ENCODE measurements at regions not wholly inside any gene's neighbourhood (a gene's known extent, or its start where the extent isn't known, plus 50 kb on each side); places are given as distances from the start of the nearest gene placed in this dataset.

- no peak overlapping the region for H3K9ac ChIP-seq (ENCODE audit: low read length)
- H3K27me3 ChIP-seq (ENCODE audit: control insufficient read depth, insufficient read depth, low read length), result no peaks in the 10 kb centered on the region
- H3K27ac ChIP-seq (ENCODE audit: low read depth, low read length), result no peak overlapping the region
- no peak overlapping the region for H3K4me3 ChIP-seq (ENCODE audit: low read length)
- no peaks in the 10 kb centered on the region for H3K4me1 ChIP-seq (ENCODE audit: control insufficient read depth, insufficient read depth, low read length)
- H3K36me3 ChIP-seq (ENCODE audit: control insufficient read depth, insufficient read depth, low read length), result no peaks in the 10 kb centered on the region
Measured at GRCh38 chr14:34120185-34120977, 169.5 kb upstream of the EGLN3 start.

GRCh38 chr14:34119107-34119858 is 168.4 kb upstream of the EGLN3 start:
- Histone ChIP-seq H3K9ac (ENCODE audit: low read length) (no peak overlapping the region), H3K4me1 (ENCODE audit: control insufficient read depth, insufficient read depth, low read length) (no peaks in the 10 kb centered on the region), H3K4me3 (ENCODE audit: low read length) (no peak overlapping the region)

DNA sequence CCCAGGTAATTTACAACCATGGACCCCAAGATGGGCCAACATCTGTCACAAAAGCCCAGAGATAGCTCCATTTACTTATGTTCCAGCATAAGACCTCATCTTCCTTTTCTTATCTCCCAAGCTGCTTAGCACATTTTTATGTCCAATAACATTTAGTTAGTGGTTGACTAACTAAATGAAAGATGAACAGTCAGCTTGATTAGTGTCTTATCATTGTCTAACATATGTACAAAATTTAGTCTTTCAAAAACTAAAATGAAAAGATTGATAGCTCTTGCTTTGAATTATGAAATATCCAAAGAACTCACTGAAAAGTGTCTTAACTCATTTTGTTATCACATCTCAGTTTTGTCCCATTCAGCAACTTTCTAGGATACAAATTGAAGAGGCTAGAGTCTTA is 163.1 kb upstream of the EGLN3 start:
- no peak overlapping the region for H3K9ac ChIP-seq (ENCODE audit: low read length)
- no peak overlapping the region for H3K4me3 ChIP-seq (ENCODE audit: low read length)
- no peak overlapping the region for H3K27ac ChIP-seq (ENCODE audit: low read depth, low read length)
- no peaks in the 10 kb centered on the region for H3K27me3 ChIP-seq (ENCODE audit: control insufficient read depth, insufficient read depth, low read length)
- H3K4me1 ChIP-seq (ENCODE audit: control insufficient read depth, insufficient read depth, low read length), result no peaks in the 10 kb centered on the region
- no peaks in the 10 kb centered on the region for H3K36me3 ChIP-seq (ENCODE audit: control insufficient read depth, insufficient read depth, low read length)

More at GRCh38 chr14:34119107-34119858, 168.4 kb upstream of the EGLN3 start:
- H3K27ac ChIP-seq (ENCODE audit: low read depth, low read length), result no peak overlapping the region
- H3K36me3 ChIP-seq (ENCODE audit: control insufficient read depth, insufficient read depth, low read length), result no peaks in the 10 kb centered on the region
- H3K27me3 ChIP-seq (ENCODE audit: control insufficient read depth, insufficient read depth, low read length), result no peaks in the 10 kb centered on the region

DNA sequence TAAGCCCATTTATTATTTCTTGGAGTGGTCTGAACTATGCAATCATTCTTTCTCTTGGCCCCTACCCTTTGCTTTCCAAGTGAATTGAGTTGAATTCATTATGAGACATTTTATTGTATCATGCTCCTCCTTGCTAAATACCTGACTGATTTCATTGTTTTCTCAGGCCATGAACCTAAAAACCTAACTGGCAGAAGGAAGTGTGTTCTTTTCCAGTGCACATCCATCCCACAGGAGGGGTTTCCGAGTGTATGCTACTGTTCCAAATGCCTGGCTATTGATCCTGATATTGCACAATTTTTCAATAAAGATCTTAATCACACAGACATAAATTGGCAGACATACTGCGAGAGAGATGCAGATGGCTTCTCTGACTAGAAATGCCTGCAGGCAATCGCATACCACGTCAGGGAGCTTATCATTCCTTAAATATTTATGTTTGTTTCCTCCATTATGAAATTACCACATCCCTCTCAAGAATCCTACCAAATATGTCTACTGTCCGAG is 162.2 kb upstream of the EGLN3 start:
- H3K27ac ChIP-seq (ENCODE audit: low read depth, low read length), result no peak overlapping the region
- H3K27me3 ChIP-seq (ENCODE audit: control insufficient read depth, insufficient read depth, low read length), result no peaks in the 10 kb centered on the region
- no peak overlapping the region for H3K9ac ChIP-seq (ENCODE audit: low read length)
- H3K4me3 ChIP-seq (ENCODE audit: low read length), result no peak overlapping the region
- no peaks in the 10 kb centered on the region for H3K4me1 ChIP-seq (ENCODE audit: control insufficient read depth, insufficient read depth, low read length)
- no peaks in the 10 kb centered on the region for H3K36me3 ChIP-seq (ENCODE audit: control insufficient read depth, insufficient read depth, low read length)

GRCh38 chr14:34111953-34112352 is 161.1 kb upstream of the EGLN3 start:
- no peaks in the 10 kb centered on the region for H3K36me3 ChIP-seq (ENCODE audit: control insufficient read depth, insufficient read depth, low read length)
- H3K9ac ChIP-seq (ENCODE audit: low read length), result no peak overlapping the region
- no peak overlapping the region for H3K4me3 ChIP-seq (ENCODE audit: low read length)

DNA sequence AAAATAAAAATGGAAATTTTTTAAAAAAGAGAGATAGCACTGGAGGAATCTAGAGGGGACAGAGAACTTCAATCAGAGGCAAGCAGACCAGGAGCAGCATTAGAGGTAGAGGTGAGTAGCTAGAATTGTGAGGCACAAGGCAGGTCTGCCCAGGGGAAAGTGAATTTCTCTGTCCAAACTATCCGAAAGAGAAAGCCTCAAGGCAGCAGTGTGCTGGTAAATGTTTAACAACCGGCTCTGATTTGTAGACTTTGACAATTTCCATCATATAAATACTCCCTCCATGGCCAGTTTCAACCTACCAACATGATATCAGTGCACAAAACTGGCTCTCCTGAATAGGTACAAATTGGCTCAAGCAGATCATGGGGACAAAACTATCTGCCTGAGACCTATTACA is 160.6 kb upstream of the EGLN3 start:
- no peak overlapping the region for H3K27ac ChIP-seq (ENCODE audit: low read depth, low read length)
- H3K4me3 ChIP-seq (ENCODE audit: low read length), result no peak overlapping the region
- H3K36me3 ChIP-seq (ENCODE audit: control insufficient read depth, insufficient read depth, low read length), result no peaks in the 10 kb centered on the region
- no peaks in the 10 kb centered on the region for H3K4me1 ChIP-seq (ENCODE audit: control insufficient read depth, insufficient read depth, low read length)
- H3K27me3 ChIP-seq (ENCODE audit: control insufficient read depth, insufficient read depth, low read length), result no peaks in the 10 kb centered on the region
- no peak overlapping the region for H3K9ac ChIP-seq (ENCODE audit: low read length)

More at GRCh38 chr14:34111953-34112352, 161.1 kb upstream of the EGLN3 start:
- H3K4me1 ChIP-seq (ENCODE audit: control insufficient read depth, insufficient read depth, low read length), result no peaks in the 10 kb centered on the region
- H3K27ac ChIP-seq (ENCODE audit: low read depth, low read length), result no peak overlapping the region
- no peaks in the 10 kb centered on the region for H3K27me3 ChIP-seq (ENCODE audit: control insufficient read depth, insufficient read depth, low read length)

DNA sequence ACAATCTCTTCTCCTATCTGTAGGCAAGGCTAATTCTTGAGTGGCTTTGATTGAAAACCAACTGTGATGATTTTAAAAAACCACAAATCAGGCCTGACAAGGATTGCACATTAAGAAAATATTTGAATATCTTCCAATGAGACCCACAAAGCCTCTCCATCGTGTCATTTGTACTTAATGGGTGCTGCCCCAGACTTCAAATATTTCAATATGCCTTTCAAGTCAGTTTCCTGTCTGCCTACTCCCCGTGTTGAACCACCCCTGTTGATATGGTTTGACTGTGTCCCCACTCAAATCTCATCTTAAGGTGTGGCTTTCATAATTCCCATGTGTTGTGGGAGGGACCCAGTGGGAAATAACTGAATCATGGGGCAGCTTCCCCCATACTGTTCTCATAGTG is 159.7 kb upstream of the EGLN3 start:
- no peaks in the 10 kb centered on the region for H3K36me3 ChIP-seq (ENCODE audit: control insufficient read depth, insufficient read depth, low read length)
- no peak overlapping the region for H3K27ac ChIP-seq (ENCODE audit: low read depth, low read length)
- no peaks in the 10 kb centered on the region for H3K4me1 ChIP-seq (ENCODE audit: control insufficient read depth, insufficient read depth, low read length)
- H3K9ac ChIP-seq (ENCODE audit: low read length), result no peak overlapping the region
- H3K4me3 ChIP-seq (ENCODE audit: low read length), result no peak overlapping the region
- no peaks in the 10 kb centered on the region for H3K27me3 ChIP-seq (ENCODE audit: control insufficient read depth, insufficient read depth, low read length)

GRCh38 chr14:34107441-34107840 is 156.6 kb upstream of the EGLN3 start:
- Histone ChIP-seq H3K9ac (ENCODE audit: low read length) (no peak overlapping the region), H3K27me3 (ENCODE audit: control insufficient read depth, insufficient read depth, low read length) (no peaks in the 10 kb centered on the region), H3K36me3 (ENCODE audit: control insufficient read depth, insufficient read depth, low read length) (no peaks in the 10 kb centered on the region)

GRCh38 chr14:34106310-34106709 is 155.4 kb upstream of the EGLN3 start:
- H3K36me3 ChIP-seq (ENCODE audit: control insufficient read depth, insufficient read depth, low read length), result no peaks in the 10 kb centered on the region
- no peak overlapping the region for H3K4me3 ChIP-seq (ENCODE audit: low read length)
- H3K4me1 ChIP-seq (ENCODE audit: control insufficient read depth, insufficient read depth, low read length), result no peaks in the 10 kb centered on the region
- H3K27me3 ChIP-seq (ENCODE audit: control insufficient read depth, insufficient read depth, low read length), result no peaks in the 10 kb centered on the region
- no peak overlapping the region for H3K9ac ChIP-seq (ENCODE audit: low read length)
- no peak overlapping the region for H3K27ac ChIP-seq (ENCODE audit: low read depth, low read length)

More at GRCh38 chr14:34107441-34107840, 156.6 kb upstream of the EGLN3 start:
- Histone ChIP-seq H3K4me3 (ENCODE audit: low read length) (no peak overlapping the region), H3K27ac (ENCODE audit: low read depth, low read length) (no peak overlapping the region), H3K4me1 (ENCODE audit: control insufficient read depth, insufficient read depth, low read length) (no peaks in the 10 kb centered on the region)

GRCh38 chr14:34104489-34105397 is 153.9 kb upstream of the EGLN3 start:
- Histone ChIP-seq H3K4me1 (ENCODE audit: control insufficient read depth, insufficient read depth, low read length) (no peaks in the 10 kb centered on the region), H3K36me3 (ENCODE audit: control insufficient read depth, insufficient read depth, low read length) (no peaks in the 10 kb centered on the region), H3K9ac (ENCODE audit: low read length) (no peak overlapping the region), H3K4me3 (ENCODE audit: low read length) (no peak overlapping the region), H3K27me3 (ENCODE audit: control insufficient read depth, insufficient read depth, low read length) (no peaks in the 10 kb centered on the region), H3K27ac (ENCODE audit: low read depth, low read length) (no peak overlapping the region)

DNA sequence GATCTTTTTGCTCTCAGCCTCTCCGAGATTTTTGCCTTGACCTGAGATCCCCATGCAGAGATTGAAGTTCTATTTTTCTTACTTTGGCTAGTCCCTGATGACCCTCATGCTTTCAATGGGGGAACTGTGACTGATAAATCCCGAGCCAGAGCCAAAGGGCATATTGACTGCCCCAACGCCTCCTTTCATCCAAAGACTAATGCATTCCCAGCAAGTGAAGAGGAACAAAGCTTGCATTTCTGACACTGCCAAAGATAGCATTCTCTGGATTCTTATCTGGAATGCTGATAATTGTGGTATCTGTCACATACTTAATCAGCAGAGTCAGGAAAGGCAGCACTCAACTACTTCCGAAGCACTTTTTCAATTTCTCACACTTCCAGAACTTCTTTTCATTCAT is 152.3 kb upstream of the EGLN3 start:
- no peak overlapping the region for H3K9ac ChIP-seq (ENCODE audit: low read length)
- no peaks in the 10 kb centered on the region for H3K36me3 ChIP-seq (ENCODE audit: control insufficient read depth, insufficient read depth, low read length)
- no peak overlapping the region for H3K27ac ChIP-seq (ENCODE audit: low read depth, low read length)
- H3K4me3 ChIP-seq (ENCODE audit: low read length), result no peak overlapping the region
- no peaks in the 10 kb centered on the region for H3K4me1 ChIP-seq (ENCODE audit: control insufficient read depth, insufficient read depth, low read length)
- no peaks in the 10 kb centered on the region for H3K27me3 ChIP-seq (ENCODE audit: control insufficient read depth, insufficient read depth, low read length)

GRCh38 chr14:34099635-34100034 is 148.8 kb upstream of the EGLN3 start:
- no peaks in the 10 kb centered on the region for H3K36me3 ChIP-seq (ENCODE audit: control insufficient read depth, insufficient read depth, low read length)
- H3K4me1 ChIP-seq (ENCODE audit: control insufficient read depth, insufficient read depth, low read length), result no peaks in the 10 kb centered on the region
- H3K27ac ChIP-seq (ENCODE audit: low read depth, low read length), result no peak overlapping the region
- no peaks in the 10 kb centered on the region for H3K27me3 ChIP-seq (ENCODE audit: control insufficient read depth, insufficient read depth, low read length)
- no peak overlapping the region for H3K4me3 ChIP-seq (ENCODE audit: low read length)
- no peak overlapping the region for H3K9ac ChIP-seq (ENCODE audit: low read length)
